ENCODE measurements at regions not wholly inside any gene's neighbourhood (a gene's known extent, or its start where the extent isn't known, plus 50 kb on each side); places are given as distances from the start of the nearest gene placed in this dataset.

GRCh38 chr9:81532251-81532650, 157.1 kb downstream of the TLE1 start:
- no peak for DNase-seq (ENCODE audit: low read depth in 2 of 3, low spot score in 2 of 3)

DNA sequence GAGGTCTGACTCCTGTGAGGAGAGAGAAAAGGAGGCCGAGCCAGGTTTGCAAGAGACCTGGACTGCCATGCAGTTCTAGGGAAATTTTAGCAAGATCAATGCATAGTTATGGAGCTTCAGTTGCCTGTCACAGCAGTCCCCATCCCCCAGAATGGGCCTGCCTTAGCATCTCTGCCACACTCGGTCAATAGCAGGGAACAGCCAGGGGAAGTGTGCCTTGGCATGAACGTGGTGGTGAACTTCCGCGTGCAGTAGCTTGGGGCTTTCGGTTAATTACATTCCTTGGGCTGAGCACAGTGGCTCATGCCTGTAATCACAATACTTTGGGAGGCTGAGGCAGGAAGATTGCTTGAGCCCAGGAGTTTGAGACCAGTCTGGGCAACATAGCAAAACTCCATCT, 157.8 kb downstream of the TLE1 start:
- no peak for DNase-seq (ENCODE audit: low read depth in 2 of 3, low spot score in 2 of 3)

DNA sequence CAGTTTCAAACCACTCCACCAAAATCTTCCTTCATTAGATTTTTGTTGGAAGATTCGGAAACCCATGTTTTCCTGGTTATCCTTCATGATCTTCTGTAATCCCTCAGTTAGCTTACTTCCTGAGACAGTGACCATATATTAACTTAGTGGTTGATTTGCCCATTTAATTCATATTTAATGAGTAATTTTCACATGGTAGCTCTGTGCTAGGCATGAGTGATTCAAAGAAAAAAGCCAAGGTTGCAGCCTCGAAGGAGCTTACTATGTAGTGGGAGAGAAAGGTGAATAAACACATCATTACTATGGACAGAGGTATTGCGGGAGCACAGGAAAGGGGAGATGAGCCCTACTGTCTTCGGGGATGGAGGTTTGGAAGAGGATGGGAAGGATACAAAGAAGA, 158.5 kb downstream of the TLE1 start:
- DNase-seq (ENCODE audit: low read depth in 2 of 3, low spot score in 2 of 3), result no peak

DNA sequence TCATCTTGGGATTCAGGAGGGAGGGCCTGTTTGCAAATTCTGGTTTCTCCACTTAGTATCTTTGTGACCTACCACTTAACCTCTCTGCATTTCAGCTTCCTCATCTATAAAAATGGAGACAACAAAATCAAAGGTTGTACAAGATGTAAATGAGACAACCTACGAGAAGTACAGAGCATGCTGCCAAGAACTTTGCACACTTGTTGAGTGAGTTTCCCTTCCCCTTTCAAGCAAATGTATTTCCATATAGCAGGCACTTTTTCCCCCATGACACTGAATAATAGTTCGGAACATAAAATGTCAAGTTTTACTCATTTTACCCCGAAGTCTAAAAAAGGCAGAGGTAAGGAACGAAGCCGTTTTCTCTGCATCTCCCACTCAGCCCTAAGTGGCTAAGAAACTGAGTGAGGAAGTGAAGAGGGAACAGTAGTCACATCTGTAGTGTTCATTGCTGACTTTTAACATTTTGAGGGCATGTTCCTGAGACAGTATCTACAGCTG, 159.0 kb downstream of the TLE1 start:
- DNase-seq (ENCODE audit: low read depth in 2 of 3, low spot score in 2 of 3), result no peak

GRCh38 chr9:81529556-81530193, 159.7 kb downstream of the TLE1 start:
- no peak for DNase-seq (ENCODE audit: low read depth in 2 of 3, low spot score in 2 of 3)

- DNase-seq (ENCODE audit: low read depth in 2 of 3, low spot score in 2 of 3), result no peak
Observed at GRCh38 chr9:81526587-81526986, 162.8 kb downstream of the TLE1 start.

- DNase-seq (ENCODE audit: low read depth in 2 of 3, low spot score in 2 of 3), result peak in 2 of 3 donors; percentile 31 to 60
Observed at GRCh38 chr9:81522716-81523551, 166.4 kb downstream of the TLE1 start.

- DNase-seq (ENCODE audit: low read depth in 2 of 3, low spot score in 2 of 3), result no peak
Observed at GRCh38 chr9:81521892-81522291, 167.5 kb downstream of the TLE1 start.

GRCh38 chr9:81519816-81520495, 169.4 kb downstream of the TLE1 start:
- no peak for DNase-seq (ENCODE audit: low read depth in 2 of 3, low spot score in 2 of 3)

DNA sequence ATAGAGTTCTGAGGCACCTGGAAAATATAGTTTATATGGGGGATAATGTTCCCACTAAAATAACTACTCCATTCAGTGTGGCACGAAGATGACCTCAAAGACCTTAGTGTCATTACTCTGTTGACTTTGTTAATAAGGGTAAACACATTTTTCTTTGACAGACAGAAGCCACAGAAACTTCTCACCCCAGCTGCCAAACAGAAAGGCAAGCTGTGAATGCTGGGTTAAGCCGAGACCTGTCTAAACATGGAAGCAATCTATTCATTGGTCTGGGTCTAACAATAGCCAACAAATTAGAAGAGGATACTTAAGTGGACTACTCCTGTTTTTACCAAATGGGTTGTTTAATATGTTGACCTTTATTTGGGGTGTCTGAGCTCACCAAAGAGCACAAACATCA, 171.4 kb downstream of the TLE1 start:
- DNase-seq (ENCODE audit: low read depth in 2 of 3, low spot score in 2 of 3), result no peak

GRCh38 chr9:81513059-81513458, 176.3 kb downstream of the TLE1 start:
- DNase-seq (ENCODE audit: low read depth in 2 of 3, low spot score in 2 of 3), result no peak

DNA sequence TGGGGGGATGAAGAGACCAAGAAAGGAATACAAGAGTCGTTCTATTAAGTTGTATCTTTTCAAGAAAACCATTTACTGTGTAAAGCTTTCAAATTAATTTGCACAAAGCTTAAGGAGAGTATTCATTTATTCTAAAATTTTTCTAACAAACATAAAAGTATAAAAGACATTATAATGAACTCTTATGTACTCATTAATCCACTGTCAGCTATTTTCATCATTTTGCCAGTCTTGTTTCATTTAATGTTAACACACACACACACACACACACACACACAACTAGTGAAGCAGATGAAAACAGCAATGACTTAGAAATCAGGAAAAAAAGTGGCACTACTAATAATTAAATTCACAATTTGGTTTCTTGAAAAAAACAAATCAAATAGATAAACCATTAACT, 176.7 kb downstream of the TLE1 start:
- no peak for DNase-seq (ENCODE audit: low read depth in 2 of 3, low spot score in 2 of 3)

DNA sequence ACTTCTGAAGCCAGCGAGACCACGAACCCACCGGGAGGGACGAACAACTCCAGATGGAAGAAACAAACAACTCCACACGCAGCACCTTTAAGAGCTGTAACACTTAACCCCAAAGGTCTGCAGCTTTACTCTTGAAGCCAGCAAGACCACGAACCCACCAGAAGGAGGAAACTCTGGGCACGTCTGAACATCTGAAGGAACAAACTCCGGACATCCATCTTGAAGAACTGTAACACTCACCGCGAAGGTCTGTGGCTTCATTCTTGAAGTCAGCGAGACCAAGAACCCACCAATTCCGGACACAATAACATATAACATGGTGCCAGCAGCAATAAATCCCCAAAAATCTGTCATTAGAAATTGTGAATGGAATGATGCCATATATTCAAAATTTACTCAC, 180.9 kb downstream of the TLE1 start:
- peak in 2 of 3 donors; percentile 38 to 57 for DNase-seq (ENCODE audit: low read depth in 2 of 3, low spot score in 2 of 3)

- DNase-seq (ENCODE audit: low read depth in 2 of 3, low spot score in 2 of 3), result no peak
Observed at GRCh38 chr9:81506941-81507864, 182.1 kb downstream of the TLE1 start.

DNA sequence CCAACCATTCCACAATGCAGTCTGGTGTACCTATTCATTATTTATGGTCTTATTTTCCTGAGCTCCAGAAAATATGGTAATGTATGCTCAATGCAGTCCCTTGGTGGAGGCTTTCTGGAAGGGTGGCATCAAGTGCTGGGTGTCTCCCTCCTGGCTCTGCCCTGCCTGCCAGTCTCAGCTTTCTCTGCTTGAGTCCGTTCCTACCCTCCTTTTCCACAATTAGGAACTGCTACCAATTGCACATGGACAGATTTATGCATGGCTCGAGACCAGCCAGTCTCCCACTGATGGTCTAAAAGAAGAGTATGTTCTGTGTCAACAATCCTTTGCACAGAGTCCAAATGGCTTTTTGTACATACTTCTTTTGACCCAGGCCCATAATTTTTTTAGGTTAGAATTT, 189.8 kb downstream of the TLE1 start:
- no peak for DNase-seq (ENCODE audit: low read depth in 2 of 3, low spot score in 2 of 3)

GRCh38 chr9:81499021-81499454, 190.3 kb downstream of the TLE1 start:
- no peak for DNase-seq (ENCODE audit: low read depth in 2 of 3, low spot score in 2 of 3)

DNA sequence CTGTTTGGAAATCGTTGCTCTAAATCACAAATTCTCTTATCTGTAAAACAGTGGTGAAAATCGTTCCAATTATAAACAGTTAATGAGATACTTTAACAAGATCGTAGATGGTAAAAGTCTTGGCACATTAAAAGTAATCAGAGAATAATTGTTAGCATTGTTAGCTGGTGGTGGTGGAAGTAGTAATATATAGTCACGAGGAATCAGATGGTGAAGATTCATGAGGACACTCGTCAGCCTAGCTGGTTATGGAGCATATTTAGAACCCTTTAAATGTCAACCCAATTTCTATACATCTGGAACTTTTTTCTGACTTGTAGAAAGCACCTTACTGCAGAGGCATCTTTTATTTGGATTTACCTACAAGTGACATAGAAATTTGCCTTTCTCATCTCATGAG, 190.8 kb downstream of the TLE1 start:
- DNase-seq (ENCODE audit: low read depth in 2 of 3, low spot score in 2 of 3), result no peak

DNA sequence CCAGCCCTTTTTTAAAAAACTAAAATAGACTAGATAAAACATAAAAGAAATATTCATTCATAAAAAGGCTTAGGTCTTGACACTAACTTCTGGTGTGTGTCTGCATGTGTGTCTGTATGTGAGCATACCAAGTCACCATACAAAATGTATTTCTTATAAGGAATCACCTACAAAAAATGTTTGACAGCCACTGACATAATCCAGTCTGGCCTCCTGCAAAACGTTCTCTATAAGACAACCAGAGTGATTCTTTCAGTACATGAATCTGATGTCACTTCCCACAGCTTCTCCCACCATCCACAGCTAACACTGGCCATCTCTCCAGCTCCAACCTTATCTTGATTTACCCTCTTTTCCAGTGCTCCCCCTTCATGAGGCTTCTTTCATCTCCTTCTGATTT, 192.3 kb downstream of the TLE1 start:
- DNase-seq (ENCODE audit: low read depth in 2 of 3, low spot score in 2 of 3), result no peak

- no peak for DNase-seq (ENCODE audit: low read depth in 2 of 3, low spot score in 2 of 3)
Observed at GRCh38 chr9:81492710-81493447, 196.5 kb downstream of the TLE1 start.
